ENCODE measurements at regions not wholly inside any gene's neighbourhood (a gene's known extent, or its start where the extent isn't known, plus 50 kb on each side); places are given as distances from the start of the nearest gene placed in this dataset.

DNA sequence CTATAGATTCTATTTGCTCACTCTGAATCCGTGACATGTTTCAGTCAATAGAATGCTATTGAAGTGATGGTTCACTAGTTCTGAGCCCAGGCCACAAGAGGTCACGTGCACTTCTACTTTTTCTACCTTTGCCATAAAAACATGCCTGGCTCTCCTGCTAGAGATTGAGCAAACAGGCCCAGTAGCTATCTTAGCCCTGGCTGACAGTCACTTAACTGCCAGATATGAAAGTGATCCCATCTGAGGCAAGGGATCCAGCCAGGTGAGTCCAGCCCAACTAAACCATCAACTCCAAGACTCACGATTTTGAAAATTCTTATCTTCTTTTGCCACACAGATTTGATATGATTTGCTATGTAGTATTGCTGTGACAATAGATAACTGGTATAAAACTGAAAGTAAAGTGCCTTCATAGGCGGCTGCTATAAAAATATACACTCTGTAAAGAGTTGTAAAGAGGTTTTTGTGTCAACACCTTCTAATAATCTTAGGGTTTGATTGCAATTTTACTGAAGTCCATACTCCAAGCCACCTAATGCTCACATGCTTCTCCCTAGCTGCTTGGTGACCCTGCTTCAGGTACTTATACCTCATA lies 937.7 kb upstream of the SOX9 start:
- POLR2A ChIA-PET, result no interaction called here
- Mint-ChIP-seq H3K4me3 (no peak overlapping the region), H3K4me1 (ENCODE audit: low read depth) (no peaks in the 10 kb centered on the region), H3K9me3 (no peaks in the 10 kb centered on the region), H3K27me3 (no peaks in the 10 kb centered on the region), H3K27ac (no peak overlapping the region), H3K36me3 (ENCODE audit: low read depth) (no peaks in the 10 kb centered on the region)
- CTCF ChIA-PET, result no interaction called here
- DNase-seq, result no peak
- intact Hi-C loops (cut with micrococcal nuclease), result no loop called here
- no peak for ATAC-seq
- TF ChIP-seq, protein P1, sequence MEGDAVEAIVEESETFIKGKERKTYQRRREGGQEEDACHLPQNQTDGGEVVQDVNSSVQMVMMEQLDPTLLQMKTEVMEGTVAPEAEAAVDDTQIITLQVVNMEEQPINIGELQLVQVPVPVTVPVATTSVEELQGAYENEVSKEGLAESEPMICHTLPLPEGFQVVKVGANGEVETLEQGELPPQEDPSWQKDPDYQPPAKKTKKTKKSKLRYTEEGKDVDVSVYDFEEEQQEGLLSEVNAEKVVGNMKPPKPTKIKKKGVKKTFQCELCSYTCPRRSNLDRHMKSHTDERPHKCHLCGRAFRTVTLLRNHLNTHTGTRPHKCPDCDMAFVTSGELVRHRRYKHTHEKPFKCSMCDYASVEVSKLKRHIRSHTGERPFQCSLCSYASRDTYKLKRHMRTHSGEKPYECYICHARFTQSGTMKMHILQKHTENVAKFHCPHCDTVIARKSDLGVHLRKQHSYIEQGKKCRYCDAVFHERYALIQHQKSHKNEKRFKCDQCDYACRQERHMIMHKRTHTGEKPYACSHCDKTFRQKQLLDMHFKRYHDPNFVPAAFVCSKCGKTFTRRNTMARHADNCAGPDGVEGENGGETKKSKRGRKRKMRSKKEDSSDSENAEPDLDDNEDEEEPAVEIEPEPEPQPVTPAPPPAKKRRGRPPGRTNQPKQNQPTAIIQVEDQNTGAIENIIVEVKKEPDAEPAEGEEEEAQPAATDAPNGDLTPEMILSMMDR (IDR thresholded peaks at IDR 0.05), result no peak

DNA sequence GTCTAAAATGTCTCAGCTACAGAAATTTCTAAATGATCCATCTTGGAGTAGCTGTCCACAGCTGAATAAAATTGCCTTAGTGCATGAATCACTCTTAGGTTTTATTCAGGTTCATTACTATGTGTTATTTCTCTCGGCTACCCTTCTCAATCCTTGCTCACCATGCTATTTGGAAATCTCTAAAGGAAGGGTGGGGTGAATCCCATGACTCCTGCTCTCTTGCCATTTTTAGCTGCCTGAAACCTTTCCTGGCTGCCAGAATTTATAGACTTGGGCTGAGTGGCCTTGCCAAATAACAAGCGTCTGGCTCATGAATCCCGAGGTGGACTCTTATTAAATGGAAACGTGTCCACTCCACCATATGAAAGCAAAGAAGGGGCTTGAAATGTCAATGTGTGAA lies 936.1 kb upstream of the SOX9 start:
- H3K27me3 Mint-ChIP-seq, result no peaks in the 10 kb centered on the region
- intact Hi-C loops (cut with micrococcal nuclease), result no loop called here
- H3K36me3 Mint-ChIP-seq (ENCODE audit: low read depth), result no peaks in the 10 kb centered on the region
- peaks cover 3% of the 10 kb centered on the region for H3K9me3 Mint-ChIP-seq
- ChIA-PET POLR2A (no interaction called here), CTCF (no interaction called here)
- TF ChIP-seq, protein P1 (IDR thresholded peaks at IDR 0.05), result no peak
- ATAC-seq (no peak), DNase-seq (no peak)
- H3K4me1 Mint-ChIP-seq (ENCODE audit: low read depth), result no peaks in the 10 kb centered on the region
- no peak overlapping the region for H3K27ac Mint-ChIP-seq
- H3K4me3 Mint-ChIP-seq, result no peak overlapping the region

DNA sequence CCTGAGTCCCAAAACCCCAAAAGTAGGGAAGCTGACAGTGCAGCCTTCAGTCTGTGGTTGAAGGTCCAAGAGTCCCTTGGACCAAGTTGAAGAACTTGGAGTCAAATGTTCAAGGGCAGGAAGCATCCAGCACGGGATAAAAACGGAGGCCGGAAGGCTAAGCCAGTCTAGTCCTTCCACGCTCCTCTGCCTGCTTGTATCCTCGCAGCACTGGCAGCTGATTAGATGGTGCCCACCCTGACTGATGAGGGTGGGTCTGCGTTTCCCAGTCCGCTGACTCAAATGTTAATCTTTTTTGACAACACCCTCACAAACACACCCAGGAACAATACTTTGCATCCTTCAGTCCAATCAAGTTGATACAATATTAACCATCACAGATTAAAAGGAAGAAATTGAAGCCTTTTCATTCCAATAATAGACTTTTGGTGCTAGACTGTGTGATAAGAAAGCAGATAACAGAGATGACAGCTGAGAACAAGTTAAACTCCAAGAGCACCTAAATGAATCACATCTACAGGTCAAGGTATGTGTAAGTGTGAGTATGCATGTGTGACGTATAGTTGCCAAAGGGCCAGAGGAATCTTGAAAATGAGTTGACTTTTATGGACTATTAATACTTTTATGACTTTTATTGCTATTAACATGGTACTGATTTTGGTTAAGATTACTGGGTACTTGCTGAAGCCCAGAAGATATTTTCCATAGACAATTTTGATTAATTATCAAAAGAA lies 933.5 kb upstream of the SOX9 start:
- intact Hi-C loops (cut with micrococcal nuclease), result no loop called here
- Mint-ChIP-seq H3K27ac (no peak overlapping the region), H3K4me1 (ENCODE audit: low read depth) (no peaks in the 10 kb centered on the region), H3K36me3 (ENCODE audit: low read depth) (no peaks in the 10 kb centered on the region), H3K27me3 (no peaks in the 10 kb centered on the region), H3K9me3 (peaks cover 5% of the 10 kb centered on the region), H3K4me3 (no peak overlapping the region)
- ATAC-seq (no peak), DNase-seq (no peak)
- POLR2A ChIA-PET, result no interaction called here
- CTCF ChIA-PET, result no interaction called here
- TF ChIP-seq, protein P1 (IDR thresholded peaks at IDR 0.05), result no peak

DNA sequence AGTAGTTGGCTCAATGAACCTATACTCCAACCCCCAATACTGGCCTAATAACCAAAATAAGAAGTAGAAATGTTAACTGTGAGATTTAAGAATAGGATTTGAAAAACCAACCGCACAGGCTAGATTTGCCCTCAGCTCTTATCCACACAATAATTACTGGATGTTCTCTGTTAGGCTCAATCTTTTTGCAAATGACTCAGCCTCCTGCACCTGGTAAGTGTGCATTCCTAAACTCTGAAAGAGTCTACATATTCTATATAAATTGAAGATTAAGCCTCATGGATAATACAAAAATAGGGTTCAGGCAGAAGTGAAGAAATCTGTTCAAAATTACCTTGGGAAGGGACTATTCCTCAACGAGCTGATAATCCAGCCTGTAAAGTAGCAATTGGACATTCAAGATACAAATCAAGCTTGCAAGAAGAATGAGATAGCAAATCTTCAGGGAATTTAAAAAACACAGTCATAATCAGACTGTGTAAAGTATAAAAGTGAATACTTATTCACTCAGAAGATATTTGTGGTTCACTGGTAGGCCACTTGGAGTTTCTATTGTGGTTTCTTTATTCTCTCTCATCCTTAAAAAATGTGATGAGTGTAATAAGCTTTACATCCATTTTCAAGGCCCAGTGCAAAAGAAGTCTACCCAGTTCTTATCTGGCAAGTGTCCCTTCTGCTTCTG lies 931.9 kb upstream of the SOX9 start:
- Mint-ChIP-seq H3K4me1 (ENCODE audit: low read depth) (no peaks in the 10 kb centered on the region), H3K27me3 (no peaks in the 10 kb centered on the region), H3K36me3 (ENCODE audit: low read depth) (no peaks in the 10 kb centered on the region), H3K27ac (no peak overlapping the region), H3K4me3 (no peak overlapping the region), H3K9me3 (peaks cover 5% of the 10 kb centered on the region)
- intact Hi-C loops (cut with micrococcal nuclease), result no loop called here
- CTCF ChIA-PET, result no interaction called here
- DNase-seq (no peak), ATAC-seq (no peak)
- TF ChIP-seq, protein P1 (IDR thresholded peaks at IDR 0.05), result no peak
- POLR2A ChIA-PET, result no interaction called here

DNA sequence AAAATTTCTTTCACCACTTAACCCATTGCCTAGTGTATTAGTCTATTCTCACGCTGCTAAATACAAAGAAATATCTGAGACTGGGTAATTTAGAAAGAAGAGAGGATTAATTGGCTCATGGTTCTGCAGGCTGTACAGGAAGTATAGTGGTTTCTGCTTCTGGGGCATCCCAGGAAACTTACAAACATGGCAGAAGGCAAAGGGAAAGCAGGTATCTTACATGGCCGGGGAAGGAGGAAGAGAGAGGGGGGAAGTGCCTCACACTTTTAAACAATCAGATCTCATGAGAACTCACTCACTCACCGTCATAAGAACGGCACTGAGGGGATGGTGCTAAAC lies 931.4 kb upstream of the SOX9 start:
- intact Hi-C loops (cut with micrococcal nuclease), result no loop called here
- Mint-ChIP-seq H3K4me1 (ENCODE audit: low read depth) (no peaks in the 10 kb centered on the region), H3K4me3 (no peak overlapping the region), H3K27ac (no peak overlapping the region), H3K36me3 (ENCODE audit: low read depth) (no peaks in the 10 kb centered on the region), H3K27me3 (no peaks in the 10 kb centered on the region), H3K9me3 (peaks cover 5% of the 10 kb centered on the region)
- ATAC-seq (no peak), DNase-seq (no peak)
- TF ChIP-seq, protein P1 (IDR thresholded peaks at IDR 0.05), result no peak
- ChIA-PET POLR2A (no interaction called here), CTCF (no interaction called here)

Data from activated CD8-positive, alpha-beta T cell treated with anti-CD3 and anti-CD28 coated beads for 36 hours (primary cell).